Keratinocyte (primary cell): ENCODE measurements at regions not wholly inside any gene's neighbourhood (a gene's known extent, or its start where the extent isn't known, plus 50 kb on each side); places are given as distances from the start of the nearest gene placed in this dataset.

Source experiments
- DNase-seq: peaks from one replicate; pipeline ENCODE4 v3.0.0-alpha.2; 2011; ENCODE audit warnings: low read depth, missing footprints, low spot score
- FAIRE-seq: peaks from 2 replicates; lab custom pipeline; 2011; peaks lifted over from hg19 to GRCh38; lab: Jason Lieb, UNC
- H2AFZ ChIP-seq: 2 replicates; pipeline ENCODE4 v1.6.0; 2012; ENCODE audit warnings: low read length, control low read depth, inconsistent platforms; ENCODE audit not compliant: control insufficient read depth
- H3K27ac ChIP-seq: 2 replicates; pipeline ENCODE4 v1.5.1; 2011; ENCODE audit warnings: low read length; ENCODE audit not compliant: control insufficient read depth, insufficient read depth
- H3K27me3 ChIP-seq: 3 replicates; pipeline ENCODE4 v1.6.0; 2011; ENCODE audit warnings: low read length; ENCODE audit not compliant: control insufficient read depth, insufficient read depth; ENCODE audit errors: extremely low read depth
- H3K36me3 ChIP-seq, 2 experiments: 2 replicates in 1 of 2; 3 replicates in 1 of 2; pipeline ENCODE4 v1.5.1; 2011; ENCODE audit warnings: low read length in 2 of 2, mild to moderate bottlenecking in 1 of 2; ENCODE audit not compliant: control insufficient read depth in 2 of 2, insufficient read depth in 2 of 2; ENCODE audit errors: extremely low read depth in 1 of 2
- H3K4me1 ChIP-seq: 3 replicates; pipeline ENCODE4 v1.5.1; 2011; ENCODE audit warnings: low read length; ENCODE audit not compliant: control insufficient read depth, insufficient read depth; ENCODE audit errors: extremely low read depth
- H3K4me2 ChIP-seq: 3 replicates; pipeline ENCODE4 v1.6.0; 2011; ENCODE audit warnings: low read depth, low read length; ENCODE audit not compliant: control insufficient read depth, insufficient read depth; ENCODE audit errors: extremely low read depth
- H3K4me3 ChIP-seq, 3 experiments: fragments of 200-600 bp in 1 of 3; sonication (generic) in 1 of 3; 2 replicates in 2 of 3; 3 replicates in 1 of 3; pipeline ENCODE4 v1.5.1; 2011 to 2016; ENCODE audit warnings: low read length in 3 of 3, mild to moderate bottlenecking in 3 of 3, control low read depth in 2 of 3, inconsistent platforms in 1 of 3, low read depth in 1 of 3, mixed read lengths in 1 of 3, mixed run types in 1 of 3, moderate library complexity in 1 of 3; ENCODE audit not compliant: control insufficient read depth in 2 of 3, insufficient read depth in 2 of 3; ENCODE audit errors: extremely low read depth in 1 of 3
- H3K79me2 ChIP-seq: 2 replicates; pipeline ENCODE4 v1.6.0; 2012; ENCODE audit warnings: low read length; ENCODE audit not compliant: control insufficient read depth, insufficient read depth
- H3K9ac ChIP-seq: 3 replicates; pipeline ENCODE4 v1.6.0; 2011; ENCODE audit warnings: low read length; ENCODE audit not compliant: control insufficient read depth, insufficient read depth; ENCODE audit errors: extremely low read depth
- H3K9me1 ChIP-seq: 3 replicates; pipeline ENCODE4 v1.6.0; 2011; ENCODE audit warnings: low read length; ENCODE audit not compliant: control insufficient read depth, insufficient read depth; ENCODE audit errors: extremely low read depth
- H3K9me3 ChIP-seq: 2 replicates; pipeline ENCODE4 v1.5.1; 2012; ENCODE audit warnings: low read depth, low read length; ENCODE audit not compliant: control insufficient read depth
- H4K20me1 ChIP-seq: 3 replicates; pipeline ENCODE4 v1.6.0; 2011; ENCODE audit warnings: low read length; ENCODE audit not compliant: control insufficient read depth, insufficient read depth; ENCODE audit errors: extremely low read depth
- CTCF ChIP-seq, 3 experiments: IDR thresholded peaks in 1 of 3; conservative IDR thresholded peaks in 1 of 3; optimal IDR thresholded peaks in 1 of 3; 2 replicates in 2 of 3; 3 replicates in 1 of 3; pipeline versions ENCODE3 to v1.5.1; 2011; ENCODE audit warnings: low read length in 3 of 3, mild to moderate bottlenecking in 3 of 3, moderate library complexity in 2 of 3, control low read depth in 1 of 3, inconsistent platforms in 1 of 3; ENCODE audit not compliant: insufficient read depth in 2 of 3; ENCODE audit errors: extremely low read depth in 1 of 3
- EZH2 ChIP-seq: IDR thresholded peaks from one replicate; pipeline ENCODE4 v1.6.1; 2012; ENCODE audit warnings: inconsistent platforms, mild to moderate bottlenecking, low read length, moderate library complexity
- dilution Hi-C: fragments of 300-500 bp; cut with MboI; formaldehyde crosslinking; loops from one replicate; pipeline ENCODE4 v1.7.0; 2020; ENCODE audit warnings: low sequenced_read_pairs; ENCODE audit not compliant: extremely low pct_ligation_motif_present

- Histone ChIP-seq H3K4me2 (no peak overlapping the region), H4K20me1 (no peaks in the 10 kb centered on the region), H3K27me3 (no peaks in the 10 kb centered on the region), H3K79me2 (no peaks in the 10 kb centered on the region), H3K9ac (no peak overlapping the region), H3K27ac (no peak overlapping the region), H3K4me3 (no peak overlapping the region), H3K36me3 (no peaks in the 10 kb centered on the region), H2AFZ (no peak overlapping the region), H3K9me3 (no peaks in the 10 kb centered on the region), H3K4me1 (no peaks in the 10 kb centered on the region), H3K9me1 (no peaks in the 10 kb centered on the region)
- no peak for TF ChIP-seq CTCF (optimal IDR thresholded peaks at IDR 0.05 in 1 of 3, IDR thresholded peaks at IDR 0.05 in 1 of 3, conservative IDR thresholded peaks at IDR 0.05 in 1 of 3; ENCODE audit: extremely low read depth in 1 of 3, insufficient read depth in 2 of 3, low read length in 3 of 3)
- no peak for TF ChIP-seq EZH2
- dilution Hi-C loops: no loop called here
- DNase-seq: no peak
- FAIRE-seq: no peak
Measured at GRCh38 chr11:128151338-128151737, 436.0 kb downstream of the ETS1 start.

- Histone ChIP-seq H3K9ac (no peak overlapping the region), H3K9me1 (no peaks in the 10 kb centered on the region), H3K36me3 (no peaks in the 10 kb centered on the region), H4K20me1 (no peaks in the 10 kb centered on the region), H3K4me2 (no peak overlapping the region), H3K4me3 (no peak overlapping the region), H3K27ac (no peak overlapping the region), H3K79me2 (no peaks in the 10 kb centered on the region), H3K4me1 (no peaks in the 10 kb centered on the region), H3K27me3 (no peaks in the 10 kb centered on the region), H3K9me3 (no peaks in the 10 kb centered on the region), H2AFZ (no peak overlapping the region)
- no peak for FAIRE-seq
- dilution Hi-C loops: no loop called here
- no peak for DNase-seq
- TF ChIP-seq EZH2 (no peak), CTCF (optimal IDR thresholded peaks at IDR 0.05 in 1 of 3, IDR thresholded peaks at IDR 0.05 in 1 of 3, conservative IDR thresholded peaks at IDR 0.05 in 1 of 3; ENCODE audit: extremely low read depth in 1 of 3, insufficient read depth in 2 of 3, low read length in 3 of 3) (no peak)
Measured at GRCh38 chr11:128148208-128148607, 439.1 kb downstream of the ETS1 start.
